ENCODE measurements at regions not wholly inside any gene's neighbourhood (a gene's known extent, or its start where the extent isn't known, plus 50 kb on each side); places are given as distances from the start of the nearest gene placed in this dataset.
"Not testable (repeated sequence)": the region's sequence is repeated elsewhere in the genome, so short reads cannot be mapped to it uniquely, and the experiment has no call there.

- not testable (repeated sequence) for H3K9me3 ChIP-seq (ENCODE audit: control insufficient read depth in 5 of 5, low read length in 5 of 5); H3K27ac ChIP-seq (ENCODE audit: low read depth, low read length); H3K9ac ChIP-seq (ENCODE audit: low read length in 5 of 5); H3K4me1 ChIP-seq (ENCODE audit: control insufficient read depth in 5 of 5, insufficient read depth in 5 of 5, low read length in 5 of 5); H3K36me3 ChIP-seq (ENCODE audit: control insufficient read depth in 5 of 5, insufficient read depth in 5 of 5, low read length in 5 of 5); H3K4me3 ChIP-seq (ENCODE audit: low read depth in 1 of 5, low read length in 5 of 5); H3K27me3 ChIP-seq (ENCODE audit: control insufficient read depth in 5 of 5, insufficient read depth in 4 of 5, low read length in 5 of 5)
These were observed 53.4 kb upstream of the FIBIN start for GRCh38 chr11:26940501-26940900.

- Histone ChIP-seq H3K36me3 (ENCODE audit: control insufficient read depth in 5 of 5, insufficient read depth in 5 of 5, low read length in 5 of 5) (no peaks in the 10 kb centered on the region), H3K4me3 (ENCODE audit: low read depth in 1 of 5, low read length in 5 of 5) (no peak overlapping the region), H3K27ac (ENCODE audit: low read depth, low read length) (no peak overlapping the region), H3K4me1 (ENCODE audit: control insufficient read depth in 5 of 5, insufficient read depth in 5 of 5, low read length in 5 of 5) (peaks cover 0 to 7% (median 0%) of the 10 kb centered on the region in 5 donors), H3K27me3 (ENCODE audit: control insufficient read depth in 5 of 5, insufficient read depth in 4 of 5, low read length in 5 of 5) (no peaks in the 10 kb centered on the region), H3K9me3 (ENCODE audit: control insufficient read depth in 5 of 5, low read length in 5 of 5) (peaks cover 0 to 2% (median 0%) of the 10 kb centered on the region in 5 donors), H3K9ac (ENCODE audit: low read length in 5 of 5) (no peak overlapping the region)
These were observed 51.6 kb upstream of the FIBIN start for GRCh38 chr11:26942356-26942755.

- Histone ChIP-seq H3K27ac (ENCODE audit: low read depth, low read length) (no peak overlapping the region), H3K4me1 (ENCODE audit: control insufficient read depth in 5 of 5, insufficient read depth in 5 of 5, low read length in 5 of 5) (peaks cover 0 to 14% (median 5%) of the 10 kb centered on the region in 5 donors), H3K36me3 (ENCODE audit: control insufficient read depth in 5 of 5, insufficient read depth in 5 of 5, low read length in 5 of 5) (no peaks in the 10 kb centered on the region), H3K27me3 (ENCODE audit: control insufficient read depth in 5 of 5, insufficient read depth in 4 of 5, low read length in 5 of 5) (no peaks in the 10 kb centered on the region), H3K9me3 (ENCODE audit: control insufficient read depth in 5 of 5, low read length in 5 of 5) (peaks cover 0 to 2% (median 0%) of the 10 kb centered on the region in 5 donors), H3K9ac (ENCODE audit: low read length in 5 of 5) (no peak overlapping the region), H3K4me3 (ENCODE audit: low read depth in 1 of 5, low read length in 5 of 5) (no peak overlapping the region)
These were observed 50.3 kb upstream of the FIBIN start for GRCh38 chr11:26943636-26944035.

Measured in subcutaneous abdominal adipose tissue (tissue), 5 donors.